Keratinocyte (primary cell): ENCODE measurements at regions not wholly inside any gene's neighbourhood (a gene's known extent, or its start where the extent isn't known, plus 50 kb on each side); places are given as distances from the start of the nearest gene placed in this dataset.

ENCODE experiments used
- DNase-seq: peaks from one replicate; pipeline ENCODE4 v3.0.0-alpha.2; 2011; ENCODE audit warnings: low read depth, missing footprints, low spot score
- FAIRE-seq: peaks from 2 replicates; lab custom pipeline; 2011; peaks lifted over from hg19 to GRCh38; lab: Jason Lieb, UNC
- H2AFZ ChIP-seq: 2 replicates; pipeline ENCODE4 v1.6.0; 2012; ENCODE audit warnings: low read length, control low read depth, inconsistent platforms; ENCODE audit not compliant: control insufficient read depth
- H3K27ac ChIP-seq: 2 replicates; pipeline ENCODE4 v1.5.1; 2011; ENCODE audit warnings: low read length; ENCODE audit not compliant: control insufficient read depth, insufficient read depth
- H3K27me3 ChIP-seq: 3 replicates; pipeline ENCODE4 v1.6.0; 2011; ENCODE audit warnings: low read length; ENCODE audit not compliant: control insufficient read depth, insufficient read depth; ENCODE audit errors: extremely low read depth
- H3K36me3 ChIP-seq, 2 experiments: 2 replicates in 1 of 2; 3 replicates in 1 of 2; pipeline ENCODE4 v1.5.1; 2011; ENCODE audit warnings: low read length in 2 of 2, mild to moderate bottlenecking in 1 of 2; ENCODE audit not compliant: control insufficient read depth in 2 of 2, insufficient read depth in 2 of 2; ENCODE audit errors: extremely low read depth in 1 of 2
- H3K4me1 ChIP-seq: 3 replicates; pipeline ENCODE4 v1.5.1; 2011; ENCODE audit warnings: low read length; ENCODE audit not compliant: control insufficient read depth, insufficient read depth; ENCODE audit errors: extremely low read depth
- H3K4me2 ChIP-seq: 3 replicates; pipeline ENCODE4 v1.6.0; 2011; ENCODE audit warnings: low read depth, low read length; ENCODE audit not compliant: control insufficient read depth, insufficient read depth; ENCODE audit errors: extremely low read depth
- H3K4me3 ChIP-seq, 3 experiments: fragments of 200-600 bp in 1 of 3; sonication (generic) in 1 of 3; 2 replicates in 2 of 3; 3 replicates in 1 of 3; pipeline ENCODE4 v1.5.1; 2011 to 2016; ENCODE audit warnings: low read length in 3 of 3, mild to moderate bottlenecking in 3 of 3, control low read depth in 2 of 3, inconsistent platforms in 1 of 3, low read depth in 1 of 3, mixed read lengths in 1 of 3, mixed run types in 1 of 3, moderate library complexity in 1 of 3; ENCODE audit not compliant: control insufficient read depth in 2 of 3, insufficient read depth in 2 of 3; ENCODE audit errors: extremely low read depth in 1 of 3
- H3K79me2 ChIP-seq: 2 replicates; pipeline ENCODE4 v1.6.0; 2012; ENCODE audit warnings: low read length; ENCODE audit not compliant: control insufficient read depth, insufficient read depth
- H3K9ac ChIP-seq: 3 replicates; pipeline ENCODE4 v1.6.0; 2011; ENCODE audit warnings: low read length; ENCODE audit not compliant: control insufficient read depth, insufficient read depth; ENCODE audit errors: extremely low read depth
- H3K9me1 ChIP-seq: 3 replicates; pipeline ENCODE4 v1.6.0; 2011; ENCODE audit warnings: low read length; ENCODE audit not compliant: control insufficient read depth, insufficient read depth; ENCODE audit errors: extremely low read depth
- H3K9me3 ChIP-seq: 2 replicates; pipeline ENCODE4 v1.5.1; 2012; ENCODE audit warnings: low read depth, low read length; ENCODE audit not compliant: control insufficient read depth
- H4K20me1 ChIP-seq: 3 replicates; pipeline ENCODE4 v1.6.0; 2011; ENCODE audit warnings: low read length; ENCODE audit not compliant: control insufficient read depth, insufficient read depth; ENCODE audit errors: extremely low read depth
- CTCF ChIP-seq, 3 experiments: IDR thresholded peaks in 1 of 3; conservative IDR thresholded peaks in 1 of 3; optimal IDR thresholded peaks in 1 of 3; 2 replicates in 2 of 3; 3 replicates in 1 of 3; pipeline versions ENCODE3 to v1.5.1; 2011; ENCODE audit warnings: low read length in 3 of 3, mild to moderate bottlenecking in 3 of 3, moderate library complexity in 2 of 3, control low read depth in 1 of 3, inconsistent platforms in 1 of 3; ENCODE audit not compliant: insufficient read depth in 2 of 3; ENCODE audit errors: extremely low read depth in 1 of 3
- EZH2 ChIP-seq: IDR thresholded peaks from one replicate; pipeline ENCODE4 v1.6.1; 2012; ENCODE audit warnings: inconsistent platforms, mild to moderate bottlenecking, low read length, moderate library complexity
- dilution Hi-C: fragments of 300-500 bp; cut with MboI; formaldehyde crosslinking; loops from one replicate; pipeline ENCODE4 v1.7.0; 2020; ENCODE audit warnings: low sequenced_read_pairs; ENCODE audit not compliant: extremely low pct_ligation_motif_present

GRCh38 chr5:28766565-28767158 is 1728.3 kb upstream of the CDH9 start:
- FAIRE-seq, result no peak
- no peak overlapping the region for H2AFZ ChIP-seq
- DNase-seq, result no peak

GRCh38 chr5:28751396-28751795 is 1713.0 kb upstream of the CDH9 start:
- Histone ChIP-seq H4K20me1 (no peaks in the 10 kb centered on the region), H3K79me2 (no peaks in the 10 kb centered on the region), H3K9me1 (no peaks in the 10 kb centered on the region), H3K4me1 (no peaks in the 10 kb centered on the region), H3K27ac (no peak overlapping the region), H2AFZ (no peak overlapping the region), H3K27me3 (no peaks in the 10 kb centered on the region), H3K9me3 (peaks cover 2% of the 10 kb centered on the region), H3K4me2 (no peak overlapping the region), H3K4me3 (no peak overlapping the region), H3K9ac (no peak overlapping the region), H3K36me3 (no peaks in the 10 kb centered on the region)
- dilution Hi-C loops, result no loop called here
- DNase-seq (no peak), FAIRE-seq (no peak)
- no peak for TF ChIP-seq CTCF (optimal IDR thresholded peaks at IDR 0.05 in 1 of 3, IDR thresholded peaks at IDR 0.05 in 1 of 3, conservative IDR thresholded peaks at IDR 0.05 in 1 of 3; ENCODE audit: extremely low read depth in 1 of 3, insufficient read depth in 2 of 3, low read length in 3 of 3)
- no peak for TF ChIP-seq EZH2

More at GRCh38 chr5:28766565-28767158, 1728.3 kb upstream of the CDH9 start:
- Histone ChIP-seq H3K9me3 (no peaks in the 10 kb centered on the region), H3K27me3 (no peaks in the 10 kb centered on the region), H3K9ac (no peak overlapping the region), H3K27ac (no peak overlapping the region), H3K4me1 (no peaks in the 10 kb centered on the region), H3K79me2 (no peaks in the 10 kb centered on the region), H4K20me1 (no peaks in the 10 kb centered on the region), H3K4me2 (no peak overlapping the region), H3K36me3 (no peaks in the 10 kb centered on the region), H3K4me3 (no peak overlapping the region), H3K9me1 (no peaks in the 10 kb centered on the region)
- dilution Hi-C loops, result no loop called here
- no peak for TF ChIP-seq EZH2
- TF ChIP-seq CTCF (optimal IDR thresholded peaks at IDR 0.05 in 1 of 3, IDR thresholded peaks at IDR 0.05 in 1 of 3, conservative IDR thresholded peaks at IDR 0.05 in 1 of 3; ENCODE audit: extremely low read depth in 1 of 3, insufficient read depth in 2 of 3, low read length in 3 of 3), result no peak
